ENCODE measurements at regions not wholly inside any gene's neighbourhood (a gene's known extent, or its start where the extent isn't known, plus 50 kb on each side); places are given as distances from the start of the nearest gene placed in this dataset.

DNA sequence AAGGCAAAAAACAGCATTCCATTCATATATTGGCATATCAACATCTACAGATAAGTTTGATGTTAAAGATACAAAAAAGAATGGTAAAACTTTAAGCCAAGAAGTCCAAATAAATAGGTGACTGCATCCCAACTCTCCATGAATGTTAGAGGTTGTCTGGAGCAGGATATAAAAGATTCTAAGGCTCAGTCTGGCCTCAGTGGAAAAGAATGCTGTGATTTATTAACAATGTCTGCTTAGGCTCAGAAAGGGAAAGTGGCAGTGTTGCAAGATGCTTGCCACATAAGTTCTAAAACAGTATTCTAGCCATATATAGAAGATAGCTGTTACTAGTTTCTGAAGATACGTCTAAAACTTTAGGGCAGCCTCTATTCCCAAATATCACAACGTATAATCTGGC is 179.8 kb upstream of the NBEA start:
- Histone ChIP-seq H3K27me3 (ENCODE audit: insufficient read depth, low read length) (no peaks in the 10 kb centered on the region), H3K4me2 (ENCODE audit: insufficient read depth, low read length) (no peak overlapping the region), H3K4me3 (ENCODE audit: insufficient read depth, low read length) (no peak overlapping the region), H3K27ac (ENCODE audit: low read depth, low read length) (no peak overlapping the region), H2AFZ (ENCODE audit: low read length) (no peak overlapping the region), H3K79me2 (ENCODE audit: insufficient read depth, low read length) (no peaks in the 10 kb centered on the region), H3K36me3 (ENCODE audit: insufficient read depth, low read length) (no peaks in the 10 kb centered on the region), H3K4me1 (ENCODE audit: insufficient read depth, low read length) (no peaks in the 10 kb centered on the region), H4K20me1 (ENCODE audit: insufficient read depth, low read length) (no peaks in the 10 kb centered on the region), H3K9me3 (ENCODE audit: low read depth, low read length) (no peaks in the 10 kb centered on the region)
- no peak for DNase-seq (ENCODE audit: insufficient read length, low spot score, missing footprints)
- TF ChIP-seq CTCF (IDR thresholded peaks at IDR 0.05; ENCODE audit: extremely low read depth, low read depth, low read length), result no peak

- no peaks in the 10 kb centered on the region for H3K27me3 ChIP-seq (ENCODE audit: insufficient read depth, low read length)
- no peaks in the 10 kb centered on the region for H3K4me1 ChIP-seq (ENCODE audit: insufficient read depth, low read length)
- peak; percentile 2 for DNase-seq (ENCODE audit: insufficient read length, low spot score, missing footprints)
- no peak for TF ChIP-seq CTCF (IDR thresholded peaks at IDR 0.05; ENCODE audit: extremely low read depth, low read depth, low read length)
- H3K4me2 ChIP-seq (ENCODE audit: insufficient read depth, low read length), result no peak overlapping the region
- H3K27ac ChIP-seq (ENCODE audit: low read depth, low read length), result no peak overlapping the region
- no peaks in the 10 kb centered on the region for H3K79me2 ChIP-seq (ENCODE audit: insufficient read depth, low read length)
- no peak overlapping the region for H3K4me3 ChIP-seq (ENCODE audit: insufficient read depth, low read length)
- H4K20me1 ChIP-seq (ENCODE audit: insufficient read depth, low read length), result no peaks in the 10 kb centered on the region
- H3K36me3 ChIP-seq (ENCODE audit: insufficient read depth, low read length), result no peaks in the 10 kb centered on the region
- H2AFZ ChIP-seq (ENCODE audit: low read length), result no peak overlapping the region
- no peaks in the 10 kb centered on the region for H3K9me3 ChIP-seq (ENCODE audit: low read depth, low read length)
These were observed 177.8 kb upstream of the NBEA start for GRCh38 chr13:34764246-34764645.

GRCh38 chr13:34765446-34766180 is 176.5 kb upstream of the NBEA start:
- DNase-seq (ENCODE audit: insufficient read length, low spot score, missing footprints), result no peak
- TF ChIP-seq CTCF (IDR thresholded peaks at IDR 0.05; ENCODE audit: extremely low read depth, low read depth, low read length), result no peak

GRCh38 chr13:34767778-34768177 is 174.3 kb upstream of the NBEA start:
- no peak for TF ChIP-seq CTCF (IDR thresholded peaks at IDR 0.05; ENCODE audit: extremely low read depth, low read depth, low read length)
- DNase-seq (ENCODE audit: insufficient read length, low spot score, missing footprints), result no peak
- H3K4me1 ChIP-seq (ENCODE audit: insufficient read depth, low read length), result no peaks in the 10 kb centered on the region
- no peaks in the 10 kb centered on the region for H3K79me2 ChIP-seq (ENCODE audit: insufficient read depth, low read length)
- no peaks in the 10 kb centered on the region for H3K9me3 ChIP-seq (ENCODE audit: low read depth, low read length)
- no peaks in the 10 kb centered on the region for H4K20me1 ChIP-seq (ENCODE audit: insufficient read depth, low read length)
- no peaks in the 10 kb centered on the region for H3K36me3 ChIP-seq (ENCODE audit: insufficient read depth, low read length)
- no peak overlapping the region for H3K4me3 ChIP-seq (ENCODE audit: insufficient read depth, low read length)
- H3K27me3 ChIP-seq (ENCODE audit: insufficient read depth, low read length), result no peaks in the 10 kb centered on the region
- no peak overlapping the region for H3K27ac ChIP-seq (ENCODE audit: low read depth, low read length)
- no peak overlapping the region for H3K4me2 ChIP-seq (ENCODE audit: insufficient read depth, low read length)
- no peak overlapping the region for H2AFZ ChIP-seq (ENCODE audit: low read length)

More at GRCh38 chr13:34765446-34766180, 176.5 kb upstream of the NBEA start:
- no peak overlapping the region for H3K4me3 ChIP-seq (ENCODE audit: insufficient read depth, low read length)
- H3K4me2 ChIP-seq (ENCODE audit: insufficient read depth, low read length), result no peak overlapping the region
- H2AFZ ChIP-seq (ENCODE audit: low read length), result no peak overlapping the region
- no peaks in the 10 kb centered on the region for H3K36me3 ChIP-seq (ENCODE audit: insufficient read depth, low read length)
- H3K4me1 ChIP-seq (ENCODE audit: insufficient read depth, low read length), result no peaks in the 10 kb centered on the region
- H4K20me1 ChIP-seq (ENCODE audit: insufficient read depth, low read length), result no peaks in the 10 kb centered on the region
- H3K27ac ChIP-seq (ENCODE audit: low read depth, low read length), result no peak overlapping the region
- H3K27me3 ChIP-seq (ENCODE audit: insufficient read depth, low read length), result no peaks in the 10 kb centered on the region
- H3K9me3 ChIP-seq (ENCODE audit: low read depth, low read length), result no peaks in the 10 kb centered on the region
- no peaks in the 10 kb centered on the region for H3K79me2 ChIP-seq (ENCODE audit: insufficient read depth, low read length)
